ENCODE measurements at regions not wholly inside any gene's neighbourhood (a gene's known extent, or its start where the extent isn't known, plus 50 kb on each side); places are given as distances from the start of the nearest gene placed in this dataset.
"Not testable (repeated sequence)": the region's sequence is repeated elsewhere in the genome, so short reads cannot be mapped to it uniquely, and the experiment has no call there.

DNA sequence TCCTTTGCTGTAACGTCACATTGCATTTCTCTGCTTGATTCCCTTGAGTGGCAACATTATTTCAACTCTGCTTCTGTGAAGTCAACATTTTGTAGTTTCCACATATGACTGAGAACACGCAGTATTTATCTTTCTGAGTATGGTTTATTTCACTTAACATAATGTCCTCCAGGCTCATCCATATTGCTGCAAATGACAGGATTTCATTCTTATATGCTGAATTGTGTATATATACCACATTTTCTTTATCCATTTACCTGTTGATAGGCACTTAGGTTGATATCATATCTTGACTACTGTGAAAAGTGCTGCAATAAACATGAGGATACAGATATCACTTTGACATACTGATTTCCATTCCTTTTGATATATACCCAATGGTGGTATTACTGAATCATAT lies 878.5 kb downstream of the PLOD2 start:
- ChIA-PET CTCF (no interaction called here), POLR2A (no interaction called here)
- H3K4me3 ChIP-seq (ENCODE audit: low read depth, low read length) = no peak overlapping the region
- TF ChIP-seq CTCF (IDR thresholded peaks at IDR 0.05; ENCODE audit: insufficient read depth, low read length, missing control alignments) = no peak
- DNase-seq (ENCODE audit: low read depth, low spot score) = no peak

GRCh38 chr3:145286937-145287336 lies 874.0 kb downstream of the PLOD2 start:
- no peak for DNase-seq (ENCODE audit: low read depth, low spot score)
- CTCF ChIA-PET = no interaction called here
- TF ChIP-seq CTCF (IDR thresholded peaks at IDR 0.05; ENCODE audit: insufficient read depth, low read length, missing control alignments) = no peak
- POLR2A ChIA-PET = no interaction called here
- no peak overlapping the region for H3K4me3 ChIP-seq (ENCODE audit: low read depth, low read length)

DNA sequence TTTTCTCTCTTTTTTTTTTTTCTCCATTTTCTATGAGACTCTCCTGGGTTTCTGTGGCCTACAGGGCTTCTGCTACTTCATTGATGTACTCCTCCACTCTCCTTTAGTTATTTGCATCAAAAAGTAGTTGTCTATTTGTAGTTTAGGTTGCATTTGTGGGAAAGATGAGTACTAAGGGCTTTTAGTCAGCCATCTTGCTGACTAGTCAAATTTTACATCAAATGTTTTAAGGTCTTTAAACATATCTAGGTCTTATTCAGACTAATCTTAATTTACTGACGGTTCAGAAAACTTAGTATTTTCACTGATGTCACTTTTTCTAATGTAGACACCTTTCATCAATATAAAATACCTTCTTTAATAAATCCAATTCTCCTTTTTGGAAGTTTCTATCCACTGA lies 871.0 kb downstream of the PLOD2 start:
- ChIA-PET CTCF (no interaction called here), POLR2A (interaction anchor here (0.6 kb wide), 1 partner anchor 130 kb away, joined by 3 read pairs; no protein-coding TSS in a partner anchor)
- no peak overlapping the region for H3K4me3 ChIP-seq (ENCODE audit: low read depth, low read length)
- no peak for DNase-seq (ENCODE audit: low read depth, low spot score)
- TF ChIP-seq CTCF (IDR thresholded peaks at IDR 0.05; ENCODE audit: insufficient read depth, low read length, missing control alignments) = no peak

DNA sequence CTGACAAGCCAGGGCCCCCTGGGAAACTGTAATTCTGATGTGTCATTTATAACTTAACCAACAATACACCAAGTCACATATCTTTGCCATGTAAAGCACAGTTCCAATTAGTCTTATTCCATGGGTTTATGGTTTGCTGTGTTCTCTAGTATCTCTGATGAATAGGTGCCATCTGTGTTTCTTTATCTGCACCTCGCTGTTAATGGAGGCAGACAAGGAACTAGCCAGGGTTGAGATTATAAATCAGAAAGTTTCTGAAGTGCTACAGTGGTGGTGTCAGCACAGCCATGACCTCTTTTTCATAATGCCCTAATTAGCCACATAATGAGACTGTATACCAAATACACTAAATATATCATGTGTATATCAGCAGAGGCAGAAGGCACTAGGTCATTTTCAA lies 866.4 kb downstream of the PLOD2 start:
- no peak for TF ChIP-seq CTCF (IDR thresholded peaks at IDR 0.05; ENCODE audit: insufficient read depth, low read length, missing control alignments)
- POLR2A ChIA-PET = no interaction called here
- CTCF ChIA-PET = no interaction called here

GRCh38 chr3:145307272-145307671 lies 853.7 kb downstream of the PLOD2 start:
- ChIA-PET POLR2A (no interaction called here), CTCF (no interaction called here)
- TF ChIP-seq CTCF (IDR thresholded peaks at IDR 0.05; ENCODE audit: insufficient read depth, low read length, missing control alignments) = no peak
- H3K4me3 ChIP-seq (ENCODE audit: low read depth, low read length) = no peak overlapping the region
- DNase-seq (ENCODE audit: low read depth, low spot score) = no peak

More for the DNA sequence above, 866.4 kb downstream of the PLOD2 start:
- no peak overlapping the region for H3K4me3 ChIP-seq (ENCODE audit: low read depth, low read length)
- no peak for DNase-seq (ENCODE audit: low read depth, low spot score)

DNA sequence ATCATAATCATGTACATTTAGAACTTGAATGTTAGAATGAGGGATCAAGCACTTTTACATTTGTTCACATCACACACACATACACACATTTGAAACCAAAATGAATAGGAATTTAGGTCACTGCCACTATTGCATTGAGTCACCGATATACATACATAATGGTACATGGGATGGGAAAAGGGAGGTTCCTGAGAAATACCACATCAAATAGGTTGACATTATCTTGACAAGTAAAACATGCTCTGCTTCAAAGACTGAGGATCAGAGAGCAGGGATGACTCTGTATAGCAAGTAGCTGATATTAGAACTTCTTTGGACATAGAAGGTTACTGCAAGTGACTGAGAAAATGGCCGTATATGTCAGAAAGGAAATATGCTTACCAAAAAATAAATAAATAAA lies 847.2 kb downstream of the PLOD2 start:
- no peak for TF ChIP-seq CTCF (IDR thresholded peaks at IDR 0.05; ENCODE audit: insufficient read depth, low read length, missing control alignments)
- ChIA-PET POLR2A (no interaction called here), CTCF (no interaction called here)
- H3K4me3 ChIP-seq (ENCODE audit: low read depth, low read length) = no peak overlapping the region
- DNase-seq (ENCODE audit: low read depth, low spot score) = no peak

DNA sequence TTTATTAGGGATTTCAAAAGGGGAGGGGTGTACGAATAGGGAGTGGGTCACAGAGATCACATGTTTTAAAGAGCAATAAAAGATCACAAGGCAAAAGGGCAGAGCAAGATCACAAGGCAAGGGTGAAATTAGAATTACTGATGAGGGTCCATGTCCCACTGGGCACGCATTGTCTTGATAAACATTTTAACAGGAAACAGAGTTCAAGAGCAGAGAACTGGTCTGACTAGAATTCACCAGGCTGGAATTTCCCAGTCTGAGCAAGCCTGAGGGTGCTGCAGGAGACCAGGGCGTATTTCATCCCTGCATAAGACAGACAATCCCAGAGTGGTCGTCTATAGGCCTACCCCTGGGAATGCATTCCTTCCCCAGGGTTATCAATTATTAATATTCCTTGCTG lies 844.7 kb downstream of the PLOD2 start:
- DNase-seq (ENCODE audit: low read depth, low spot score); POLR2A ChIA-PET; CTCF ChIA-PET; H3K4me3 ChIP-seq (ENCODE audit: low read depth, low read length): not testable (repeated sequence)

Data from AG04449 (cell line).